Osteoblast (primary cell): ENCODE measurements at regions not wholly inside any gene's neighbourhood (a gene's known extent, or its start where the extent isn't known, plus 50 kb on each side); places are given as distances from the start of the nearest gene placed in this dataset.
"Not testable (repeated sequence)": the region's sequence is repeated elsewhere in the genome, so short reads cannot be mapped to it uniquely, and the experiment has no call there.

Experiments used
- DNase-seq: peaks from one replicate; pipeline ENCODE4 v3.0.0; 2011; ENCODE audit warnings: low spot score, mixed read lengths; ENCODE audit not compliant: insufficient read length; ENCODE audit errors: missing footprints
- H2AFZ ChIP-seq: 2 replicates; pipeline ENCODE4 v1.6.0; 2011; ENCODE audit warnings: mild to moderate bottlenecking, low read length
- H3K27ac ChIP-seq: 2 replicates; pipeline ENCODE4 v1.5.1; 2011; ENCODE audit warnings: mild to moderate bottlenecking, low read depth, low read length, moderate library complexity
- H3K27me3 ChIP-seq: 2 replicates; pipeline ENCODE4 v1.6.0; 2012; ENCODE audit warnings: mild to moderate bottlenecking, control low read depth, inconsistent platforms, low read length, moderate library complexity; ENCODE audit not compliant: insufficient read depth
- H3K36me3 ChIP-seq: 2 replicates; pipeline ENCODE4 v1.5.1; 2011; ENCODE audit warnings: mild to moderate bottlenecking, low read length, control low read depth, moderate library complexity; ENCODE audit not compliant: insufficient read depth
- H3K4me1 ChIP-seq: 2 replicates; pipeline ENCODE4 v1.5.1; 2011; ENCODE audit warnings: mild to moderate bottlenecking, low read length, control low read depth, moderate library complexity; ENCODE audit not compliant: insufficient read depth
- H3K4me2 ChIP-seq: 2 replicates; pipeline ENCODE4 v1.6.0; 2011; ENCODE audit warnings: mild to moderate bottlenecking, low read length; ENCODE audit not compliant: insufficient read depth
- H3K4me3 ChIP-seq: fragments of 200-600 bp; sonication (generic); 3 replicates; pipeline ENCODE4 v1.5.1; 2012; ENCODE audit warnings: mild to moderate bottlenecking, low read length, inconsistent platforms; ENCODE audit not compliant: insufficient read depth
- H3K79me2 ChIP-seq: 2 replicates; pipeline ENCODE4 v1.6.0; 2012; ENCODE audit warnings: mild to moderate bottlenecking, low read length, control low read depth, inconsistent platforms; ENCODE audit not compliant: insufficient read depth
- H3K9me3 ChIP-seq: 2 replicates; pipeline ENCODE4 v1.5.1; 2011; ENCODE audit warnings: low read depth, low read length, control low read depth
- H4K20me1 ChIP-seq: 2 replicates; pipeline ENCODE4 v1.6.0; 2012; ENCODE audit warnings: mild to moderate bottlenecking, low read length, control low read depth; ENCODE audit not compliant: insufficient read depth
- CTCF ChIP-seq: IDR thresholded peaks from 2 replicates; pipeline ENCODE4 v1.5.1; 2011; ENCODE audit warnings: mild to moderate bottlenecking, low read depth, low read length, moderate library complexity; ENCODE audit errors: extremely low read depth

- no peak overlapping the region for H2AFZ ChIP-seq
- no peak for TF ChIP-seq CTCF
- H3K79me2 ChIP-seq = no peaks in the 10 kb centered on the region
- no peaks in the 10 kb centered on the region for H3K9me3 ChIP-seq
- H3K27ac ChIP-seq = no peak overlapping the region
- no peak overlapping the region for H3K4me2 ChIP-seq
- no peaks in the 10 kb centered on the region for H4K20me1 ChIP-seq
- H3K4me1 ChIP-seq = no peaks in the 10 kb centered on the region
- no peak for DNase-seq
- H3K36me3 ChIP-seq = no peaks in the 10 kb centered on the region
- H3K4me3 ChIP-seq = no peak overlapping the region
- no peaks in the 10 kb centered on the region for H3K27me3 ChIP-seq
Observed at GRCh38 chr4:82125787-82126297, 247.9 kb downstream of the HNRNPD start.

DNA sequence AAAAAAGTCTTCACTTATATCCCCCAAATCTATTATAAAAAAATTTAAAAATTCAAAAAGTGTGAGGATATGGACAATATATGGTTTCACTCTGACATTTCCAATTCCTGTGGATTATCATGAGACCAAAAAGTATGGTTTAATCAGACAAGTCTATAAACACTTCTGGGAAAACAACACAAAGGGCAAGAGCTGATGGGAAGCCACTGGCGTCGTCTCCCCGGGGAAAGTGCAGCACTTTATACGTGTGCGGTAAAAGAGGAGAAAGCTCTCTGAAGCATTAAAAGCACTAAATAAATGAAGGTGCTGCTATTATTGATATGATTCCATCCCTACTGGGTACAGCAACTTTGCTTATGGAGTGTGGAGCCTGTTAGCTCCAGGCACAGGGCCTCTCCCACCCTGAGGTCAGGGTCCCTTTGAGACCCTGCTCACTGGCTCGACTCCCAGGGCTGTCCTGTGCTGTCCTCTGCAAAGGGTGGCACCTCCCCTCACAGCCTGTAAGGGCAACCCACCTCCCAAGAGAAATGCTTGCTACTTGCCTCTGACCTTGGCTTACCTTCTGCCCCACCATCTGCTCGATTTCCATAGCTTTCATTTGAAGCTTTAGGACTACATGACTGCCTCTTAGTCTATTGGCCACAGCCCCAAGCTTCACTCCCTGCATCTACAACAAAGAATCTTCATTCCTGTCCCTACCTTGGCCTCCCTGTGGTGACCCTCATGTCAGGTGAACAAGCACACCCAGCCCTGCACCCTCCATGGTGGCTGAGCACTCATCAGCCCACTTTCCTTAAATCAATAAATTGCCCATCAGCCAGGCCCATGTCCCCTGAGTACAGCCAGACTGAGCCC lies 248.6 kb downstream of the HNRNPD start:
- H3K9me3 ChIP-seq = no peaks in the 10 kb centered on the region
- DNase-seq = no peak
- no peaks in the 10 kb centered on the region for H4K20me1 ChIP-seq
- no peaks in the 10 kb centered on the region for H3K79me2 ChIP-seq
- H2AFZ ChIP-seq = no peak overlapping the region
- H3K4me2 ChIP-seq = no peak overlapping the region
- TF ChIP-seq CTCF = no peak
- H3K4me3 ChIP-seq = no peak overlapping the region
- no peak overlapping the region for H3K27ac ChIP-seq
- H3K36me3 ChIP-seq = no peaks in the 10 kb centered on the region
- H3K27me3 ChIP-seq = no peaks in the 10 kb centered on the region
- H3K4me1 ChIP-seq = no peaks in the 10 kb centered on the region

DNA sequence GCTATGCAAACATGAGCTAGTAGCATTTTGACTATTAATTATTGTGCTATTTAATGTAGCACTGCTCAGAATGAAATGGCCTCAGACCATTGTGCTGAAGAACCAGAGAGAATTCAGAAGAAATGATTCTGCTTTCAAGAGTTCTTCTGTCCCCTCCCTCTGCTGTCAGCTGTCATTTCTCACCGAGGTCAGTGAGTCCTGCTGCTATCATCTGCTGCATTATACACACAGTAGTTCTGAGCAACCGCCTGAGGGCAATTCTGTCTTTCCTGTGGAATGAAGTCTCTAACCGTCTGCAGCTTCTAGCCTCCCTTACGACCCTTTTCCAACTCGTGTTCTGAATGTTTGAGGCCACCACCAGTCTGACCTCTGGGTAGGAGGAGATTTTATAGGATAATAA lies 249.4 kb downstream of the HNRNPD start:
- Histone ChIP-seq H3K4me3 (no peak overlapping the region), H3K79me2 (no peaks in the 10 kb centered on the region), H3K4me1 (no peaks in the 10 kb centered on the region), H3K4me2 (no peak overlapping the region), H3K36me3 (no peaks in the 10 kb centered on the region), H2AFZ (no peak overlapping the region), H3K27ac (no peak overlapping the region), H3K27me3 (no peaks in the 10 kb centered on the region), H3K9me3 (no peaks in the 10 kb centered on the region), H4K20me1 (no peaks in the 10 kb centered on the region)
- TF ChIP-seq CTCF = no peak
- DNase-seq = no peak

- no peak overlapping the region for H2AFZ ChIP-seq
- no peaks in the 10 kb centered on the region for H3K27me3 ChIP-seq
- H3K36me3 ChIP-seq = no peaks in the 10 kb centered on the region
- no peaks in the 10 kb centered on the region for H4K20me1 ChIP-seq
- no peak for DNase-seq
- no peak overlapping the region for H3K4me2 ChIP-seq
- TF ChIP-seq CTCF = no peak
- no peak overlapping the region for H3K4me3 ChIP-seq
- no peaks in the 10 kb centered on the region for H3K79me2 ChIP-seq
- no peak overlapping the region for H3K27ac ChIP-seq
- no peaks in the 10 kb centered on the region for H3K9me3 ChIP-seq
- no peaks in the 10 kb centered on the region for H3K4me1 ChIP-seq
Observed at GRCh38 chr4:82123934-82124333, 249.9 kb downstream of the HNRNPD start.

DNA sequence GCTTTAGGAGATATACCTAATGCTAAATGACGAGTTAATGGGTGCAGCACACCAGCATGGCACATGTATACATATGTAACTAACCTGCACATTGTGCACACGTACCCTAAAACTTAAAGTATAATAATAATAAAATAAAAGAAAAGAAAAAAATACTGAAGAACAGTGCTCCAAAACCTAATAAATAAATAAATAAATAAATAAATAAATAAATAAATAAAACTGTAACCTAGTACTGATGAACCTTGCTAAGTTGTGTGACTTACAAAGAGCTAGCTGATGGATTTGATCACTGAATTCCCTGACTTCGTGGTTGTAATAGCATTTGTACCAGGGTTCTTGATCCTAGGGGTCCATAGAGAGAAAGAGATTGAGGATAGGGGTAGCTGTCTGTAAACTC lies 258.6 kb downstream of the HNRNPD start:
- H2AFZ ChIP-seq, H3K36me3 ChIP-seq, H3K79me2 ChIP-seq, DNase-seq, H3K27ac ChIP-seq, H3K4me1 ChIP-seq, H3K27me3 ChIP-seq, H3K4me3 ChIP-seq, H3K4me2 ChIP-seq, H4K20me1 ChIP-seq, H3K9me3 ChIP-seq: not testable (repeated sequence)
